Lung (tissue), 11 donors: ENCODE measurements at regions not wholly inside any gene's neighbourhood (a gene's known extent, or its start where the extent isn't known, plus 50 kb on each side); places are given as distances from the start of the nearest gene placed in this dataset.

Experiments
- ATAC-seq: fragments of 200-7000 bp; cut with Tn5 transposase; one replicate; pipeline ENCODE4 v1.9.1; 2020; ENCODE audit warnings: moderate number of reproducible peaks; ENCODE audit not compliant: insufficient read depth, low FRiP score
- DNase-seq, 3 donors: peaks; one replicate each; pipeline ENCODE4 v3.0.0-alpha.2; 2013 to 2017
- H3K27ac ChIP-seq, 2 donors: one replicate each; pipeline ENCODE4 v1.5.1; 2013; ENCODE audit warnings: mild to moderate bottlenecking in 2 of 2, moderate library complexity in 2 of 2, control low read depth in 1 of 2, inconsistent platforms in 1 of 2, low read depth in 1 of 2, low read length in 1 of 2
- H3K27me3 ChIP-seq, 3 donors: one replicate each; pipeline ENCODE4 v1.5.1; 2013; ENCODE audit warnings: low read length in 2 of 3; ENCODE audit not compliant: control insufficient read depth in 3 of 3, insufficient read depth in 3 of 3
- H3K36me3 ChIP-seq, 4 donors: one replicate each; pipeline ENCODE4 v1.5.1; 2013; ENCODE audit warnings: low read length in 4 of 4, mild to moderate bottlenecking in 1 of 4, moderate library complexity in 1 of 4; ENCODE audit not compliant: control insufficient read depth in 4 of 4, insufficient read depth in 4 of 4
- H3K4me1 ChIP-seq, 5 donors: one replicate each; pipeline ENCODE4 v1.5.1; 2013; ENCODE audit warnings: low read length in 5 of 5, mild to moderate bottlenecking in 2 of 5, moderate library complexity in 1 of 5; ENCODE audit not compliant: control insufficient read depth in 5 of 5, insufficient read depth in 5 of 5
- H3K4me3 ChIP-seq: one replicate; pipeline ENCODE4 v1.5.1; 2013; ENCODE audit warnings: mild to moderate bottlenecking, control low read depth, moderate library complexity
- H3K9ac ChIP-seq, 2 donors: one replicate each; pipeline ENCODE4 v1.5.1; 2013; ENCODE audit warnings: low read length in 2 of 2, control low read depth in 1 of 2; ENCODE audit not compliant: insufficient read depth in 1 of 2
- H3K9me3 ChIP-seq, 4 donors: one replicate each; pipeline ENCODE4 v1.5.1; 2013; ENCODE audit warnings: low read length in 3 of 4, mild to moderate bottlenecking in 1 of 4, moderate library complexity in 1 of 4; ENCODE audit not compliant: control insufficient read depth in 4 of 4, insufficient read depth in 3 of 4
- WGBS, 2 donors: extraction: QIAGEN DNeasy Blood & Tissue Kit; methylation state at CpG; one replicate each; pipeline ENCODE4 v1.1.7; 2013; 5-methylcytosine and 5-hydroxymethylcytosine counted together
- TF ChIP-seq, protein P1 (sequence below): IDR thresholded peaks from 2 replicates; pipeline ENCODE4 v1.5.1; 2012; ENCODE audit warnings: mild to moderate bottlenecking; ENCODE audit errors: control extremely low read depth, extremely low read depth
- donor health status: control.
- donor health status: control.
- donor health status: Bipolar disorder and iron deficiency.
- donor health status: healthy.
- donor health status: DM: yes; HTN: yes; CAD: no.

DNA sequence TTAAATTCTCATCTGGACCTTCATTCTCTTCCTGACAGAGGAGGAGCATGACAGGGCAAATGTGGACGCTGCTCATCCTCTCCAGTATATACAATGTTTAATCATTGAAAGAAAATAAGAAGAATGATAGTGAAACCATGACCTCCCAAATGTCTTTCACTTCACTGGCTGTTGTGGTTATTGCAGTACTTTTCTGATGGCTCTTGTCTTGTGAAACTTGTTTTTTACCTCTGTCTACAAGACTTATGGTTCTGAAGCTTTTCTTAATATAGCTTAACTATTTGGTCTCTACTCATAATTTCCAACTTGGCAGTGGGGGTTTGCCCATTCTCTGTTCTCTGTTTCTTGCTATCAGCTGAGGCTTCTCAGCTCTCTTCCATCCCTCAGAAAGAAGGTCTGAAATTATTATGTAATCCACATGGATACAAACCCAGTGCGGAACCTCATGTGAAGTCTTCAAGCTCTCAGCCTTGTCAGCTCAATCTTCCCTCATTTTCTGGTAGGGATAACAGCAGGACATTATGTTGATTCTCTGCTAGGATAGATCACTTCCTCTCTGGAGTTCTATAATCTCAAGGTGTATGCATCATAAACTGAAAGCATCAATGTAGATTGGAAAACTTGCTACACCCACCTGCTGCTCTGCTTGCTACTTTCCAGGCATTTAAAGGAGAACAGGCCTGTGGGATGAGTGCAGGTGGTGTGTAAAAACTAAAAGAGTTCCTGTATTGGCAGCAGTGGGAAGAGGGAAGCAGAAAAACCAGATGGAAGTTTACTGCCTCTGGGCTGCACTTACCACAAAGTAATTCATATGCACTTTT is 250.3 kb upstream of the HTR2A start:
- no peak for DNase-seq
- Histone ChIP-seq H3K36me3 (no peaks in the 10 kb centered on the region), H3K9me3 (no peaks in the 10 kb centered on the region), H3K9ac (no peak overlapping the region), H3K4me1 (peaks cover 0 to 10% (median 0%) of the 10 kb centered on the region in 5 donors), H3K4me3 (no peak overlapping the region), H3K27me3 (peaks cover 0 to 2% (median 0%) of the 10 kb centered on the region in 3 donors), H3K27ac (no peak overlapping the region)
- no peak for ATAC-seq
- 81 to 86% methylated on average over 2 of the region's 2 CpGs for WGBS, 2 donors
- TF ChIP-seq, protein P1, sequence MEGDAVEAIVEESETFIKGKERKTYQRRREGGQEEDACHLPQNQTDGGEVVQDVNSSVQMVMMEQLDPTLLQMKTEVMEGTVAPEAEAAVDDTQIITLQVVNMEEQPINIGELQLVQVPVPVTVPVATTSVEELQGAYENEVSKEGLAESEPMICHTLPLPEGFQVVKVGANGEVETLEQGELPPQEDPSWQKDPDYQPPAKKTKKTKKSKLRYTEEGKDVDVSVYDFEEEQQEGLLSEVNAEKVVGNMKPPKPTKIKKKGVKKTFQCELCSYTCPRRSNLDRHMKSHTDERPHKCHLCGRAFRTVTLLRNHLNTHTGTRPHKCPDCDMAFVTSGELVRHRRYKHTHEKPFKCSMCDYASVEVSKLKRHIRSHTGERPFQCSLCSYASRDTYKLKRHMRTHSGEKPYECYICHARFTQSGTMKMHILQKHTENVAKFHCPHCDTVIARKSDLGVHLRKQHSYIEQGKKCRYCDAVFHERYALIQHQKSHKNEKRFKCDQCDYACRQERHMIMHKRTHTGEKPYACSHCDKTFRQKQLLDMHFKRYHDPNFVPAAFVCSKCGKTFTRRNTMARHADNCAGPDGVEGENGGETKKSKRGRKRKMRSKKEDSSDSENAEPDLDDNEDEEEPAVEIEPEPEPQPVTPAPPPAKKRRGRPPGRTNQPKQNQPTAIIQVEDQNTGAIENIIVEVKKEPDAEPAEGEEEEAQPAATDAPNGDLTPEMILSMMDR = no peak

DNA sequence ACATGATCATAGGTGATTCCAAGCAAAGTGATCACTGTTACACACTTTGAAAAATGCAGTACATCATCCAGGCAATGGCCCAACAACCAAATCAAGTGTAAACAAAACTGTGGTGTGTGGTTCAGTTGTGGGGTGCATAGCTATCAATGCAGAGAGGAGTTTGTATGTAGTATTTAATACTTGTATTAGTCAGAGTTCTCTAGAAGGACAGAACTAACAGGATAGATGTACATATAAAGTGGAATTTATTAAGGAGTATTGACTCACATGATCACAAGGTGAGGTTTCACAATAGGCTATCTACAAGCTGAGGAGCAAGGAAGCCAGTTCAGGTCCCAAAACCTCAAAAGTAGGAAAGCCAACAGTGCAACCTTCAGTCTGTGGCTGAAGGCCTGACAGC is 249.3 kb upstream of the HTR2A start:
- Histone ChIP-seq H3K9ac (no peak overlapping the region), H3K4me3 (no peak overlapping the region), H3K4me1 (peaks cover 0 to 10% (median 0%) of the 10 kb centered on the region in 5 donors), H3K36me3 (no peaks in the 10 kb centered on the region), H3K9me3 (no peaks in the 10 kb centered on the region), H3K27ac (no peak overlapping the region), H3K27me3 (peaks cover 0 to 2% (median 0%) of the 10 kb centered on the region in 3 donors)
- TF ChIP-seq, protein P1 = no peak
- DNase-seq (no peak), ATAC-seq (no peak)

DNA sequence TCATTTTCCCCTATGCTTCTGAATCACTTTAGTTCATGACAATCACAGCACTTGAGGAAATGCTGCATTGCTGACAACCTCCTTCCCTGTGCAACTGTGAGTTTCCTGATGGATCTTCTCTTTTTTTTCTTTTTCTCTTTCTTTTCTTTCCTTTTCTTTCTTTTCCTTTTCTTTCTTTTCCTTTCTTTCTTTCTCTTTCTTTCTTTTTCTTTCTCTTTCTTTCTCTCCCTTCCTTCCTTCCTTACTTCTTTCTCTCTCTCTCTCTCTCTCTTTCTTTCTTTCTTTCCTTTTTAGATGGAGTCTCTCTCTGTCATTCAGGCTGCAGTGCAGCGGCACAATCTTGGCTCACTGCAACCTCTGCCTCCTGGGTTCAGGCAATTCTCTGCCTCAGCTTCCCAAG is 247.9 kb upstream of the HTR2A start:
- Histone ChIP-seq H3K9me3 (no peaks in the 10 kb centered on the region), H3K4me1 (peaks cover 0 to 10% (median 0%) of the 10 kb centered on the region in 5 donors), H3K4me3 (no peak overlapping the region), H3K36me3 (no peaks in the 10 kb centered on the region), H3K27me3 (peaks cover 0 to 2% (median 0%) of the 10 kb centered on the region in 3 donors), H3K27ac (no peak overlapping the region), H3K9ac (no peak overlapping the region)
- TF ChIP-seq, protein P1 = no peak
- ATAC-seq (no peak), DNase-seq (no peak)
- WGBS, 2 donors = 96 to 100% methylated on average over 1 of the region's 1 CpG
